ENCODE measurements at regions not wholly inside any gene's neighbourhood (a gene's known extent, or its start where the extent isn't known, plus 50 kb on each side); places are given as distances from the start of the nearest gene placed in this dataset.
"Not testable (repeated sequence)": the region's sequence is repeated elsewhere in the genome, so short reads cannot be mapped to it uniquely, and the experiment has no call there.

- no peak for DNase-seq (ENCODE audit: low spot score)
Observed at GRCh38 chr3:105077060-105077822, 289.5 kb upstream of the ALCAM start.

- DNase-seq (ENCODE audit: low spot score) = no peak
Observed at GRCh38 chr3:105083945-105084344, 282.8 kb upstream of the ALCAM start.

- DNase-seq (ENCODE audit: low spot score) = no peak
Observed at GRCh38 chr3:105085506-105085905, 281.2 kb upstream of the ALCAM start.

- DNase-seq (ENCODE audit: low spot score) = no peak
Observed at GRCh38 chr3:105093371-105094252, 273.1 kb upstream of the ALCAM start.

GRCh38 chr3:105094588-105094987, 272.1 kb upstream of the ALCAM start:
- DNase-seq (ENCODE audit: low spot score) = no peak

GRCh38 chr3:105096071-105096470, 270.6 kb upstream of the ALCAM start:
- DNase-seq (ENCODE audit: low spot score) = no peak

GRCh38 chr3:105101603-105102002, 265.1 kb upstream of the ALCAM start:
- DNase-seq (ENCODE audit: low spot score) = no peak

- DNase-seq (ENCODE audit: low spot score) = no peak
Observed at GRCh38 chr3:105103139-105103538, 263.6 kb upstream of the ALCAM start.

- no peak for DNase-seq (ENCODE audit: low spot score)
Observed at GRCh38 chr3:105108823-105109222, 257.9 kb upstream of the ALCAM start.

GRCh38 chr3:105118905-105119304, 247.8 kb upstream of the ALCAM start:
- DNase-seq (ENCODE audit: low spot score) = no peak

- no peak for DNase-seq (ENCODE audit: low spot score)
Observed at GRCh38 chr3:105119801-105120340, 246.8 kb upstream of the ALCAM start.

GRCh38 chr3:105130911-105131310, 235.8 kb upstream of the ALCAM start:
- DNase-seq (ENCODE audit: low spot score) = no peak

GRCh38 chr3:105137911-105138310, 228.8 kb upstream of the ALCAM start:
- DNase-seq (ENCODE audit: low spot score) = no peak

GRCh38 chr3:105139881-105140560, 226.7 kb upstream of the ALCAM start:
- DNase-seq (ENCODE audit: low spot score) = no peak

- no peak for DNase-seq (ENCODE audit: low spot score)
Observed at GRCh38 chr3:105140899-105141367, 225.8 kb upstream of the ALCAM start.

- DNase-seq (ENCODE audit: low spot score) = no peak
Observed at GRCh38 chr3:105144837-105145236, 221.9 kb upstream of the ALCAM start.

- DNase-seq (ENCODE audit: low spot score) = peak; percentile 59
Observed at GRCh38 chr3:105145511-105145910, 221.2 kb upstream of the ALCAM start.

- DNase-seq (ENCODE audit: low spot score) = not testable (repeated sequence)
Observed at GRCh38 chr3:105149197-105149596, 217.5 kb upstream of the ALCAM start.

GRCh38 chr3:105152987-105153386, 213.7 kb upstream of the ALCAM start:
- DNase-seq (ENCODE audit: low spot score) = no peak

GRCh38 chr3:105154692-105155091, 212.0 kb upstream of the ALCAM start:
- DNase-seq (ENCODE audit: low spot score) = no peak

- no peak for DNase-seq (ENCODE audit: low spot score)
Observed at GRCh38 chr3:105157067-105157765, 209.5 kb upstream of the ALCAM start.
